ENCODE measurements at regions not wholly inside any gene's neighbourhood (a gene's known extent, or its start where the extent isn't known, plus 50 kb on each side); places are given as distances from the start of the nearest gene placed in this dataset.

DNA sequence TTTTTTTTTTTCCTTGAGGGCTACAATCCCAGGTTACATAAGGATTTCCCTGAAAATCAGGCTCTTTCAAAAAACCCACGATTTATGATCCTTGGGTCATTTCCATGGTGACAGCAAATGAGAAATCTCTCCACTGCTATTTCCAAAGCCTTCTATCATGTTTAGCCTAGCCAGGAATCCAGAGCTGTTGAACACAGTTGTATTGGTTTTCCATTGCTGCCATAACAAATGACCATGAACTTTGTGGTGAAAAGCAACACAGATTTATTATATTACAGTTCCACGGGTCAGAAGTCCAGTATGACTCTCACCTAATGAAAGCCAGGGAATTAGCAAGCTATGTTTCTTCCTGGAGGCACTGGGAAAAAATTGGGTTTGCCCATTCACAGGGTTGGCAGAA, 106.6 kb downstream of the MAF start:
- Mint-ChIP-seq H3K4me3 (no peak overlapping the region), H3K9me3 (no peaks in the 10 kb centered on the region), H3K27me3 (peaks cover 8% of the 10 kb centered on the region), H3K27ac (no peak overlapping the region), H3K36me3 (ENCODE audit: low read depth) (no peaks in the 10 kb centered on the region), H3K4me1 (no peaks in the 10 kb centered on the region)
- DNase-seq (no peak), ATAC-seq (ENCODE audit: low read depth) (no peak)
- TF ChIP-seq, protein P1, sequence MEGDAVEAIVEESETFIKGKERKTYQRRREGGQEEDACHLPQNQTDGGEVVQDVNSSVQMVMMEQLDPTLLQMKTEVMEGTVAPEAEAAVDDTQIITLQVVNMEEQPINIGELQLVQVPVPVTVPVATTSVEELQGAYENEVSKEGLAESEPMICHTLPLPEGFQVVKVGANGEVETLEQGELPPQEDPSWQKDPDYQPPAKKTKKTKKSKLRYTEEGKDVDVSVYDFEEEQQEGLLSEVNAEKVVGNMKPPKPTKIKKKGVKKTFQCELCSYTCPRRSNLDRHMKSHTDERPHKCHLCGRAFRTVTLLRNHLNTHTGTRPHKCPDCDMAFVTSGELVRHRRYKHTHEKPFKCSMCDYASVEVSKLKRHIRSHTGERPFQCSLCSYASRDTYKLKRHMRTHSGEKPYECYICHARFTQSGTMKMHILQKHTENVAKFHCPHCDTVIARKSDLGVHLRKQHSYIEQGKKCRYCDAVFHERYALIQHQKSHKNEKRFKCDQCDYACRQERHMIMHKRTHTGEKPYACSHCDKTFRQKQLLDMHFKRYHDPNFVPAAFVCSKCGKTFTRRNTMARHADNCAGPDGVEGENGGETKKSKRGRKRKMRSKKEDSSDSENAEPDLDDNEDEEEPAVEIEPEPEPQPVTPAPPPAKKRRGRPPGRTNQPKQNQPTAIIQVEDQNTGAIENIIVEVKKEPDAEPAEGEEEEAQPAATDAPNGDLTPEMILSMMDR (IDR thresholded peaks at IDR 0.05), result no peak
- intact Hi-C loops (cut with micrococcal nuclease), result no loop called here
- POLR2A ChIA-PET, result no interaction called here
- CTCF ChIA-PET, result no interaction called here

DNA sequence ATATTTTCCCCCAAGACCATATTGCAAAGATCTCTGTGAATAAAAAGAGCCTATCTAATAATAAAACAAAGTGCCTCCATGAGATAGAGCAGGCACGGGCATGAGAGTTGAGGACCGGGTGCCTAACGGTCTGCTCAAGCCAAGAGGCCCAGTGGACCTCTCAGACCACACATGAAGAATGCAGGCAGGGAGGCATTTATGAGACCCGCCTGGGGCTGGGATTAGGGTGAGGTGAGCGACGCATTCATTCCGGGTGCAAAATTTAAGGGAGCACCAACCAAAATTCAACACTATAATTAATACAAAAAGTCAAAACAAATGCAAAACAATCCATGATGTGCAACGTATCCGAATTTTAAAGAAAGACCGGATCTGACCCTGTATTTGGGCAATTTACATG, 108.5 kb downstream of the MAF start:
- TF ChIP-seq, protein P1 (IDR thresholded peaks at IDR 0.05), result no peak
- no peaks in the 10 kb centered on the region for H3K9me3 Mint-ChIP-seq
- intact Hi-C loops (cut with micrococcal nuclease), result no loop called here
- no peak for DNase-seq
- ATAC-seq (ENCODE audit: low read depth), result no peak
- no peaks in the 10 kb centered on the region for H3K4me1 Mint-ChIP-seq
- no peak overlapping the region for H3K4me3 Mint-ChIP-seq
- H3K36me3 Mint-ChIP-seq (ENCODE audit: low read depth), result no peaks in the 10 kb centered on the region
- CTCF ChIA-PET, result no interaction called here
- no peak overlapping the region for H3K27ac Mint-ChIP-seq
- peaks cover 6% of the 10 kb centered on the region for H3K27me3 Mint-ChIP-seq
- POLR2A ChIA-PET, result no interaction called here

DNA sequence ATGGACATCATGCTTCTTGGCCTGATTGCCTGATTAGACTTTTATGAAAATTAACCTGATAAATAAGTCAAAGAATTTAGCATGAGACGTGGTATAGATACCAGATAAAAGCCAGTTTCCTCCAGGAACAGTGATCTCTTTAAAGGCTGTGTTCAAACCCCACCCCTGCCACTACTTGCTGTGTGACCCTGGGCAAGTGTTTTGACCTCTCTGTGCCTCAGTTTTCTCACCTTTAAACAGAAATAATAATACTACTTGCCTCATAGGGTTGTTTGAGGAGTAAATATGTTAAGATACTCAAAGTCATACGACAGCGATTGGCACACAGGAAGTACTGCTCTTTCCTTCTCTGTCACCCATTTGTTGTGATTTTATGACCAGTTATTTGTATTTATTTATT, 115.5 kb downstream of the MAF start:
- Mint-ChIP-seq H3K4me3 (no peak overlapping the region), H3K36me3 (ENCODE audit: low read depth) (no peaks in the 10 kb centered on the region), H3K27me3 (peaks cover 2% of the 10 kb centered on the region), H3K9me3 (no peaks in the 10 kb centered on the region), H3K27ac (no peak overlapping the region), H3K4me1 (no peaks in the 10 kb centered on the region)
- ChIA-PET CTCF (no interaction called here), POLR2A (no interaction called here)
- ATAC-seq (ENCODE audit: low read depth), result no peak
- TF ChIP-seq, protein P1 (IDR thresholded peaks at IDR 0.05), result no peak
- no peak for DNase-seq
- intact Hi-C loops (cut with micrococcal nuclease), result no loop called here

DNA sequence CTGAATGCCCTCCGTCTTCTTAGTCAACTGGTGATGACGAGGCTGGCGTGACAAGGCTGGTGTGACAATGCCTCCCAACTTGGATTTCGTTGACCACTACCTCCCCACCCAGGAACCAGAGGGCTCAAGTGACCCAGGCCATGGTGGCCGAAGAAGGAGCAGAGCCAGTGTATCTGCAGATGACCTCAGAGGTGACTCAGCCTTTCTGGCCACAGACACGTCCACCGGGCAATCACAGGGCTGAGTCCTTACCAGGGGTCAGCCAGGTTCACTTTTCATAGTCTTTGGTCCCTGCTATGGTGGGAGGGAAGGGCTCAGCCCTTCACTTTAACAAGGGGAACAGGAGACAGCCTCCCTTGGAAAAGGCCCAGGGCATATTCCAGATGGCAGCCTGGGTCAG, 116.3 kb downstream of the MAF start:
- POLR2A ChIA-PET, result no interaction called here
- Mint-ChIP-seq H3K4me1 (no peaks in the 10 kb centered on the region), H3K27me3 (no peaks in the 10 kb centered on the region), H3K27ac (no peak overlapping the region), H3K4me3 (no peak overlapping the region), H3K36me3 (ENCODE audit: low read depth) (no peaks in the 10 kb centered on the region), H3K9me3 (no peaks in the 10 kb centered on the region)
- CTCF ChIA-PET, result no interaction called here
- TF ChIP-seq, protein P1 (IDR thresholded peaks at IDR 0.05), result no peak
- DNase-seq, result no peak
- intact Hi-C loops (cut with micrococcal nuclease), result no loop called here
- ATAC-seq (ENCODE audit: low read depth), result no peak

DNA sequence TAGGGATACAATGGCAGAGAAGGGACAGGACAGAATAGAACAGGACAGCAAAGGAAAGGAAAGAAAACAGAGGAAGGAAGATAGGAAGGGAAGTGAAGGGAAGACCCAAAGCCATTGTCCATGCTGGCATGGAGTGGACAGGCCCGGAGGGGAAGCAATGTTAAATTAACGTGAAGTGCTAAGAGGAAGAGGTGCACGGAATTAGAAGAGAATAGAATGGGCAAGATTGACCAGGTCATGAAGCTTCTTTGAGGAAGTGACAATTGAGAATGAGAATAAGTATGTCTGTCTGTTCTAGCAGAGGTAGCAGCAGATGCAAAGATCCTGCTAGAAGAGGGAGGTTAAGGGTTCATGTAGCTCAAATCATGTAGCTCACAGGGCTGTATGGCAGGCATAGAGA, 117.2 kb downstream of the MAF start:
- Mint-ChIP-seq H3K27me3 (no peaks in the 10 kb centered on the region), H3K9me3 (no peaks in the 10 kb centered on the region), H3K36me3 (ENCODE audit: low read depth) (no peaks in the 10 kb centered on the region), H3K27ac (no peak overlapping the region), H3K4me1 (no peaks in the 10 kb centered on the region), H3K4me3 (no peak overlapping the region)
- DNase-seq (no peak), ATAC-seq (ENCODE audit: low read depth) (no peak)
- POLR2A ChIA-PET, result no interaction called here
- CTCF ChIA-PET, result no interaction called here
- intact Hi-C loops (cut with micrococcal nuclease), result no loop called here
- TF ChIP-seq, protein P1 (IDR thresholded peaks at IDR 0.05), result no peak
